ENCODE measurements at regions not wholly inside any gene's neighbourhood (a gene's known extent, or its start where the extent isn't known, plus 50 kb on each side); places are given as distances from the start of the nearest gene placed in this dataset.

GRCh38 chr9:536597-537511 is 304.6 kb upstream of the DMRT1 start:
- no TSS peak for BruUV-seq (replicated peaks)
- H3K27ac ChIP-seq (ENCODE audit: low read depth, low read length, poor library complexity, severe bottlenecking), result peak overlapping the region; percentile 55
- TF ChIP-seq CTCF (conservative IDR thresholded peaks at IDR 0.05; ENCODE audit: low read length), result peak; percentile 66
- no peak for TF ChIP-seq EZH2phosphoT487 (IDR thresholded peaks at IDR 0.05; ENCODE audit: borderline replicate concordance, low read depth, low read length)
- peaks cover 37% of the 10 kb centered on the region for H3K36me3 ChIP-seq (ENCODE audit: insufficient read depth, low read length)
- CTCF ChIA-PET (ENCODE audit: unreplicated experiment), result no interaction called here
- peak overlapping the region; percentile 49 for H3K4me3 ChIP-seq (ENCODE audit: low read depth, low read length, poor library complexity, severe bottlenecking)
- H3K9me2 ChIP-seq (ENCODE audit: insufficient read depth, low read length), result no peaks in the 10 kb centered on the region
- intact Hi-C loops (cut with micrococcal nuclease; ENCODE audit: unreplicated experiment), result loop anchor here (2.0 kb wide), 1 partner anchor 32 kb away; the partner anchor contains the start of gene KANK1
- no peaks in the 10 kb centered on the region for H4K20me1 ChIP-seq (ENCODE audit: insufficient read depth, low read length)
- peaks cover 52% of the 10 kb centered on the region for H3K4me1 ChIP-seq (ENCODE audit: insufficient read depth, low read length, poor library complexity, severe bottlenecking)
- peak; percentile 39 for DNase-seq (ENCODE audit: low spot score)
- POLR2A ChIA-PET, result interaction anchor here (0.8 to 2.2 kb wide), 7 partner anchors 10 to 35 kb away, joined by 3 to 9 read pairs (median 3); no protein-coding TSS in a partner anchor
- H3K79me2 ChIP-seq (ENCODE audit: insufficient read depth, low read depth, low read length), result peaks cover 19% of the 10 kb centered on the region; the same call in 1 of the 2 replicates
- H3K4me2 ChIP-seq (ENCODE audit: low read length), result peak overlapping the region; percentile 79
- H3K9me3 ChIP-seq (ENCODE audit: low read length), result peaks cover 18% of the 10 kb centered on the region; the same call in 1 of the 2 replicates
- H2AFZ ChIP-seq (ENCODE audit: low read length), result peak overlapping the region; percentile 61; the same call in 1 of the 2 replicates

- CTCF ChIA-PET (ENCODE audit: unreplicated experiment), result no interaction called here
Observed at GRCh38 chr9:543478-543877, 298.0 kb upstream of the DMRT1 start.

More at GRCh38 chr9:543478-543877, 298.0 kb upstream of the DMRT1 start:
- DNase-seq (ENCODE audit: low spot score), result no peak
- BruUV-seq (replicated peaks), result no TSS peak
- Histone ChIP-seq H2AFZ (ENCODE audit: low read length) (no peak overlapping the region), H3K27ac (ENCODE audit: low read depth, low read length, poor library complexity, severe bottlenecking) (no peak overlapping the region), H3K36me3 (ENCODE audit: insufficient read depth, low read length) (peaks cover 41% of the 10 kb centered on the region), H3K79me2 (ENCODE audit: insufficient read depth, low read depth, low read length) (peaks cover 9% of the 10 kb centered on the region; the same call in 1 of the 2 replicates), H3K4me2 (ENCODE audit: low read length) (no peak overlapping the region), H3K9me3 (ENCODE audit: low read length) (peaks cover 18% of the 10 kb centered on the region; the same call in 1 of the 2 replicates), H3K4me1 (ENCODE audit: insufficient read depth, low read length, poor library complexity, severe bottlenecking) (peaks cover 27% of the 10 kb centered on the region), H3K9me2 (ENCODE audit: insufficient read depth, low read length) (no peaks in the 10 kb centered on the region), H3K4me3 (ENCODE audit: low read depth, low read length, poor library complexity, severe bottlenecking) (no peak overlapping the region), H4K20me1 (ENCODE audit: insufficient read depth, low read length) (no peaks in the 10 kb centered on the region)
- TF ChIP-seq CTCF (conservative IDR thresholded peaks at IDR 0.05; ENCODE audit: low read length), result no peak
- no peak for TF ChIP-seq EZH2phosphoT487 (IDR thresholded peaks at IDR 0.05; ENCODE audit: borderline replicate concordance, low read depth, low read length)
- intact Hi-C loops (cut with micrococcal nuclease; ENCODE audit: unreplicated experiment), result no loop called here
- POLR2A ChIA-PET, result interaction anchor here (0.7 kb wide), 1 partner anchor 9 kb away, joined by 4 read pairs; no protein-coding TSS in a partner anchor

Measured in OCI-LY7 (cell line).